Natural killer cell treated with Interleukin-12 subunit alpha and Interleukin-12 subunit beta and Interleukin-15 and Interleukin-18, amount 100 ng/mL, for 72 hours (primary cell): ENCODE measurements at regions not wholly inside any gene's neighbourhood (a gene's known extent, or its start where the extent isn't known, plus 50 kb on each side); places are given as distances from the start of the nearest gene placed in this dataset.

Experiments
- ATAC-seq, 2 donors: fragments of 150-1000 bp; cut with Tn5 transposase in 1 of 2; sonication (Bioruptor Pico), chemical (Tn5 transposase) in 1 of 2; 2 replicates each; pipeline ENCODE4 v1.10.0; 2021
- DNase-seq: peaks from one replicate; pipeline ENCODE4 v3.0.0; 2022; ENCODE audit warnings: low spot score
- H3K27ac Mint-ChIP-seq, 2 donors: 1 replicate in 1 of 2; 2 replicates in 1 of 2; pipeline ENCODE4 v1.8.0; 2022; ENCODE audit warnings: mixed read lengths in 2 of 2, mild to moderate bottlenecking in 1 of 2, moderate library complexity in 1 of 2
- H3K27me3 Mint-ChIP-seq, 2 donors: 1 replicate in 1 of 2; 2 replicates in 1 of 2; pipeline ENCODE4 v1.8.0; 2022; ENCODE audit warnings: mixed read lengths in 2 of 2
- H3K36me3 Mint-ChIP-seq: one replicate; pipeline ENCODE4 v1.8.0; 2022; ENCODE audit warnings: mixed read lengths
- H3K4me1 Mint-ChIP-seq, 2 donors: 1 replicate in 1 of 2; 2 replicates in 1 of 2; pipeline ENCODE4 v1.8.0; 2022; ENCODE audit warnings: low read depth in 2 of 2, mixed read lengths in 2 of 2, mild to moderate bottlenecking in 1 of 2
- H3K4me3 Mint-ChIP-seq: one replicate; pipeline ENCODE4 v1.8.0; 2022; ENCODE audit warnings: mixed read lengths
- H3K9me3 Mint-ChIP-seq: 2 replicates; pipeline ENCODE4 v1.8.0; 2022; ENCODE audit warnings: mixed read lengths

GRCh38 chr4:26806331-26806730, 54.3 kb upstream of the STIM2 start:
- ATAC-seq (no peak), DNase-seq (no peak)
- Mint-ChIP-seq H3K36me3 (peaks cover 5% of the 10 kb centered on the region), H3K9me3 (peaks cover 4% of the 10 kb centered on the region), H3K4me1 (peaks cover 5 to 13% of the 10 kb centered on the region in 2 donors), H3K27me3 (no peaks in the 10 kb centered on the region), H3K4me3 (no peak overlapping the region), H3K27ac (no peak overlapping the region)

DNA sequence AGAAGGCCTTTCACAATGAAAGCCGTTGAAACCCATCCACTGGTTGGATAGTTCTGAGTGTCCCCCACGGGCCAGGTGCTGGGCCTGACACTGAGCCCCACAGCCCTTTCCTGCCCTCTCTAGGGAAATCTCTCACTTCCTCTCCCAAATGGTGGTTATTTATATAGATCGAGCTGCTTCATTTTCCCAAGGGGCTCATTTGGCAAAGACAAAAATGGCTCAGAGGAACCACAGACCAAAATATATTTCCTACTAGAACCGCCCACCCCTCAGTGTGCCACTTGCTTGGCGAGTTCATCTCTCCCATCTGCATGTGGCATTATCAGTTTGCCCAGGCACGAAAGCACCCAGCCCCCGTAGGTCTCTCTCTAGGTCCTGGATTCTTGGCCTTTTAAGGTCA, 53.3 kb upstream of the STIM2 start:
- peaks cover 6% of the 10 kb centered on the region for H3K9me3 Mint-ChIP-seq
- DNase-seq (no peak), ATAC-seq (no peak)
- no peaks in the 10 kb centered on the region for H3K27me3 Mint-ChIP-seq
- H3K4me1 Mint-ChIP-seq: peaks cover 13 to 20% of the 10 kb centered on the region in 2 donors
- no peak overlapping the region for H3K27ac Mint-ChIP-seq
- peaks cover 5% of the 10 kb centered on the region for H3K36me3 Mint-ChIP-seq
- H3K4me3 Mint-ChIP-seq: no peak overlapping the region

GRCh38 chr4:26809811-26810210, 50.8 kb upstream of the STIM2 start:
- DNase-seq (no peak), ATAC-seq (peak in 1 of 2 donors; percentile 36)
- Mint-ChIP-seq H3K4me1 (peaks cover 14 to 19% of the 10 kb centered on the region in 2 donors), H3K36me3 (peaks cover 5% of the 10 kb centered on the region), H3K27ac (no peak overlapping the region), H3K27me3 (no peaks in the 10 kb centered on the region), H3K9me3 (peaks cover 6% of the 10 kb centered on the region), H3K4me3 (no peak overlapping the region)
